NT2/D1 (cell line): ENCODE measurements at regions not wholly inside any gene's neighbourhood (a gene's known extent, or its start where the extent isn't known, plus 50 kb on each side); places are given as distances from the start of the nearest gene placed in this dataset.

Source experiments
- YY1 ChIP-seq: IDR thresholded peaks from 2 replicates; pipeline ENCODE4 v1.6.1; 2011; ENCODE audit not compliant: insufficient read length, insufficient read depth
- ZNF274 ChIP-seq: IDR thresholded peaks from 2 replicates; pipeline ENCODE4 v1.6.1; 2011; ENCODE audit warnings: mild to moderate bottlenecking, low read depth, low read length

DNA sequence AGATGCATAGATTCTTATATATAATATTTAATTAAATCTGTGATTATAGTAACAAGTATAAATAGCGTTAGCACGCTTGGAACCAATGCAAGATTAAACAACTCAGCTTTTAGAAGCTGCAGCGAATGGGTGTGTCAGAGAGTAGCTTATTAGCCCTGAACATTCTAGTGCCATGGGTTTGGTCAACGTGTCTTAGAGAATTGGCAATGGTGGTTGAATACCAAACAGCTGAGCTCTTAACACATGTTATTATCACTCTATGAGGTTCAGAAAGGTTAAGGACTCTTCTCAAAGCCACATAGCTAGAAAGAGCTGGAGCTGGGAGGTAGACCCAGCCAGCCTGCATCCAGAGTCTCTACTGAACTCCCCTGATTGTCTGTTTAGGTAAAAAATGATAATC is 284.2 kb upstream of the CHD6 start:
- TF ChIP-seq YY1, result no peak
- no peak for TF ChIP-seq ZNF274
